AG09309 (cell line): ENCODE measurements at regions not wholly inside any gene's neighbourhood (a gene's known extent, or its start where the extent isn't known, plus 50 kb on each side); places are given as distances from the start of the nearest gene placed in this dataset.

Experiments used
- DNase-seq: peaks from one replicate; pipeline ENCODE4 v3.0.0-alpha.2; 2010; ENCODE audit warnings: low read depth
- H3K4me3 ChIP-seq: 2 replicates; pipeline ENCODE4 v1.5.1; 2011; ENCODE audit warnings: mild to moderate bottlenecking, low read depth, low read length, moderate library complexity; ENCODE audit not compliant: control insufficient read depth
- TF ChIP-seq, protein P1 (sequence below): IDR thresholded peaks from 2 replicates; pipeline ENCODE4 v1.5.1; 2011; ENCODE audit warnings: mild to moderate bottlenecking, low read depth, low read length, inconsistent platforms; ENCODE audit not compliant: insufficient read depth, control insufficient read depth; ENCODE audit errors: missing control alignments

DNA sequence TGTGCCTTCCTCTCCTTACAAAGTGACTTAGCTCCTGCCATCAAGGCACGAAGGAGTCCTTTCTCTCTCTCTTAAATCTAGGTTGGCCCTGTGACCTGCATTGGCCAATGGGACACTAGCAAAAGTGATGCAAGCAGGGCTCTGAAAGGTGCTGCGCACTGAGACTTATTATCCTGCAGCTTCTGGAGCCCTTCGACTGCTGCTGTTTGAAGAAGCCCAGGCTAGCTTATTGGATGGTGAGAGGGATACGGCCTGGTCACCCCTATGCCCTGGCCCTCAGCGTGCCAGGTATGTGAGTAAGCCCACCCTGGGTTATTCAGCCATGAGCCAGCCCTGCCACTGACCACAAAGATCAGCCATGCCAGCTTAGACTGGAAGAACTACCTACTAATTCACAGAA is 74.5 kb upstream of the GGTLC1 start:
- H3K4me3 ChIP-seq, result no peak overlapping the region
- TF ChIP-seq, protein P1, sequence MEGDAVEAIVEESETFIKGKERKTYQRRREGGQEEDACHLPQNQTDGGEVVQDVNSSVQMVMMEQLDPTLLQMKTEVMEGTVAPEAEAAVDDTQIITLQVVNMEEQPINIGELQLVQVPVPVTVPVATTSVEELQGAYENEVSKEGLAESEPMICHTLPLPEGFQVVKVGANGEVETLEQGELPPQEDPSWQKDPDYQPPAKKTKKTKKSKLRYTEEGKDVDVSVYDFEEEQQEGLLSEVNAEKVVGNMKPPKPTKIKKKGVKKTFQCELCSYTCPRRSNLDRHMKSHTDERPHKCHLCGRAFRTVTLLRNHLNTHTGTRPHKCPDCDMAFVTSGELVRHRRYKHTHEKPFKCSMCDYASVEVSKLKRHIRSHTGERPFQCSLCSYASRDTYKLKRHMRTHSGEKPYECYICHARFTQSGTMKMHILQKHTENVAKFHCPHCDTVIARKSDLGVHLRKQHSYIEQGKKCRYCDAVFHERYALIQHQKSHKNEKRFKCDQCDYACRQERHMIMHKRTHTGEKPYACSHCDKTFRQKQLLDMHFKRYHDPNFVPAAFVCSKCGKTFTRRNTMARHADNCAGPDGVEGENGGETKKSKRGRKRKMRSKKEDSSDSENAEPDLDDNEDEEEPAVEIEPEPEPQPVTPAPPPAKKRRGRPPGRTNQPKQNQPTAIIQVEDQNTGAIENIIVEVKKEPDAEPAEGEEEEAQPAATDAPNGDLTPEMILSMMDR, result no peak
- DNase-seq, result no peak

DNA sequence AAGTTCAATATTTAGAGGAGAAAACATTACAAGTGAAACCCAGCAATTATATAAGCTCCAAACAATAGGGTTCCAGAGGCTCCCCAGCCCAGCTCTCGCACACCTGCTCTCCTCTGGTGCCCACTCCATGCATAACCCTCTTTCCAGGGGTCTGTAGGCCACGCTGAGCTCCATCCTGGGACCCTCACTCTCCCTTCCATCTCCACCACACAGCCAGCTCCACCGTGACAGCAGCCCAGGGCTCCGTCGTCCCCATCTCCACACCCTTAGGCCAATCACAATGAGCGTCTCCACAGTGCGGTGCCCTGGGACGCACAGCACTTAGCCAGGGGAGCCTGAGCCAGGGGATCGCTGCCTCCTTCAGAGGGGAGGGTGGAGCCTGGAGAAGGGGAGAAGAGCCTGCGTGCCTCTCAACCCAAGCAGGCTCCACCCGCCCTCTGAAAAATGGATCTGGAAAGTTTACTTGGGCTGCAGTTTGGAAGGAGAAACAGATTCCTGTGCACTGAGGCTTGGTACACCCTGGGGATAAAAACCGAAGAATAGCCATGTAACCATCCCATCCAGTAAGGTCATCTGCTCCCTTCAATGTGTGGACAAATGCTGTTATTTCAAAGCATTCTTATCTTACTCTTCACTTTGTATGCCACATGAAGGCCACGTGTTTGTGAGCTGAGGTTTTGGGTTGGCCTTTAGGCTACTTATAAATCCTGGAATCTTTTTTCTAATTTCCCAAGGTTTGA is 72.4 kb upstream of the GGTLC1 start:
- TF ChIP-seq, protein P1, result no peak
- no peak overlapping the region for H3K4me3 ChIP-seq
- DNase-seq, result no peak

DNA sequence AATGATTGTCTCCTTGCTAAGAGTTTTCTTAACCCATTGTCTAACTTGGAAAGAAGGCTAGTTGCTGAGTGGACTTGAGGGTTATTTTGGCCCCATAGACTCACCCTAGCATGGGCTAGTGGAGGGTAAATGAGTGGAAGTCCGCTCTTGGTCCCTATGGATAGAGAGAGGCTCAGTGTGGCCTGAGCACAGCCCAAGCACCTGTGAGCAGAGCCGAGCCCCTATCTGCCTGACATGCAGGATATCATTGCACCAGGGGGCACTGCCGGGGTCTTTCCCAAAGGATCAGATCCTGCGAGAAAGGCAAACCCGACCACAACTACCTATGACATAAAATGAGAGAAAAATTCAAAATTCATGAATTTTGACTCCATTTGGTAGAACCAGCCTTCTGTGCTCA is 70.6 kb upstream of the GGTLC1 start:
- no peak overlapping the region for H3K4me3 ChIP-seq
- TF ChIP-seq, protein P1, result no peak
- DNase-seq, result no peak

DNA sequence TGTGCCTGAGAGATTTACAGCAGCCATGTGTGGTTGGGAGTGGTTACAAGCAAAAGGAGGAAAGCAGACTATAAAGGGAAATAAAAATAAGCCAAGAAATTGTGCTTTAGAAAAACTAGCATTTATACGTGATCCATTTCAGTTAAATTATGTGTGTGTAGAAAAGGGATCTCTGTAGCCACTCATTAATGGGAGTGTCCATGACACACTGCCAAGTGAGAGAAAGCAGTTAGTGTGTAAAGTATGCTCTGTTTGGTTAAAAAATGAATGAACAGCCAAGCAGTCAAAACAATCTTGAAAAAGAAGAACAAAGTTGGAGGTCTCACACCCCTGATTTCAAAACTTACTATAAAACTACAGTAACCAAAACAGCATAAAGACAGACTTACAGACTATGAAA is 67.9 kb upstream of the GGTLC1 start:
- DNase-seq, result no peak
- H3K4me3 ChIP-seq, result no peak overlapping the region
- TF ChIP-seq, protein P1, result no peak

DNA sequence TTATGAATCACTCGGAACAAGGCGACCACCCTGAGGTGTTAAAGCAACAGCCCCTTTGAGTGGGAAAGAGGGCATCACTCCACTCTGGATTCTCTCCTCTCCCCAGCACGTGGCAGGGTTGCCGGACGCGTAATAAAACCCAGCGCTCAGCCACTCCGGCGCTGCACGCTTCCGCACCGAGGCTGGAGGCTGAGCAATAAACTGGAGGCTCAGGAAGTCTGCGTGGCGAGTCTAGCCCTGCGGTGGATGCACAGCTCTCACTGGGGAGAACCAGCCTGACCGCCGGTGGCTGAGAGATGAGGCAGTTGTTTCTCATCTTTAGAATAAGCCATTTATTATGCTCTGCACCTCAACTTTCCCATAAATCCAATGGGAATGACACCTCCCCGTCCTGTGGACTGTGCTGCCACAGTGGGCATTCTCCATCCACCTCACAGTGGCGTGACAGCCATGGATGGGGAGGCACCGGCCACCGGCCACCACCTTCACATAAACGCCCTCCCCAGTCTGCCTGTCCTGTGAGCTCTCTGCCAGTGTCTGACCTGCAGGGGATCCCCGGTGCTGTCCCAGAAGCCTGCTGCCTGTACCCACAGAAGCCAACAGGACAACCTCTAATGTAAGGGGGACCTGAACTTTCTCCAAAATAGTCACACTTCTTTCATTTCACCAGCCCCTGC is 64.2 kb upstream of the GGTLC1 start:
- TF ChIP-seq, protein P1, result no peak
- no peak overlapping the region for H3K4me3 ChIP-seq
- DNase-seq, result no peak

DNA sequence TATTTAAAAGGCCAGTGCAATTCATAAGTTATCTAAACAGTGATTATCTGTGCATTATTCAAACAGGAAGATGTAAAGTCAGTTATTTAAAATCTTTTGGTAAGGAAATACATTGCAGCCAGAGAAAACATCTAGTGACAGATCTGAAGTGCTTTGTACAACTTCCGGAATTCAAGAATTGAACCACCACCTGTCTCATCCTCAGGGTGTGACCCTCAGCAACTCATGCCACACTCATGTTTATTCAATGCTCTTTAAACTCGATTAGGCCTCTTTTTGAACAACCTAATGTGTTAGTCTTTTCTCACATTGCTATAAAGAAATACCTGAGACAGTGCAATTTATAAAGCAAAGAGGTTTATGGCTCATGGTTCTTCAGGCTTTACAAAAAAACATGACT is 62.6 kb upstream of the GGTLC1 start:
- DNase-seq, result no peak
- no peak overlapping the region for H3K4me3 ChIP-seq
- TF ChIP-seq, protein P1, result no peak

DNA sequence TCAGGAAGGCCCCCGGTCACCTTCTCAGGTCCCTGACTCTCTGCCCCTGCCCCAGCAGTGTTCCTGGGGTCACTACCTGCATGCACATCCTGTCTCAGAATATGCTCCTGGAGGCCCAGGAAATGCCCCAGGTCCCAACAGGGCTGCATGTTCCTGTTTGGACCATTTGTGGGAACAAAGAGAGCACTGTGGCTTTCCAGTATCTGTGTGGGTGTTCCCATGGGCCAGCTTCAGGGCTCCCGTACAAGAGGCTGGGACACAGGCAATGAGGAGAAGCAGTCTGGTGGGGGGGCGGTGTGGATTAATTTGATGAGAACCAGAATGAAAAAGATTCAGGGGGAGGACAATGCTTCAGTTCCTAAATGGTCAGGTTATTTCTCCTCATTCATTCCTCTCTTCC is 61.5 kb upstream of the GGTLC1 start:
- TF ChIP-seq, protein P1, result no peak

More for the DNA sequence above, 61.5 kb upstream of the GGTLC1 start:
- H3K4me3 ChIP-seq, result no peak overlapping the region
- DNase-seq, result no peak
